Left renal cortex interstitium (tissue), 4 donors: ENCODE measurements at regions not wholly inside any gene's neighbourhood (a gene's known extent, or its start where the extent isn't known, plus 50 kb on each side); places are given as distances from the start of the nearest gene placed in this dataset.

Source experiments
- DNase-seq, 4 donors: peaks; one replicate each; pipeline ENCODE4 v3.0.0-alpha.2; 2013; ENCODE audit warnings: low read depth in 4 of 4, low spot score in 2 of 4, missing footprints in 1 of 4

- DNase-seq = no peak
Observed at GRCh38 chr13:31955101-31955500, 76.5 kb upstream of the FRY start.

GRCh38 chr13:31955741-31956140 lies 75.8 kb upstream of the FRY start:
- no peak for DNase-seq

- no peak for DNase-seq
Observed at GRCh38 chr13:31956980-31957644, 74.5 kb upstream of the FRY start.

- no peak for DNase-seq
Observed at GRCh38 chr13:31957772-31958171, 73.8 kb upstream of the FRY start.

- DNase-seq = no peak
Observed at GRCh38 chr13:31962731-31963370, 68.7 kb upstream of the FRY start.

GRCh38 chr13:31963631-31964030 lies 67.9 kb upstream of the FRY start:
- DNase-seq = no peak

GRCh38 chr13:31964168-31964567 lies 67.4 kb upstream of the FRY start:
- no peak for DNase-seq

- no peak for DNase-seq
Observed at GRCh38 chr13:31965361-31966066, 66.1 kb upstream of the FRY start.

- DNase-seq = no peak
Observed at GRCh38 chr13:31967155-31967554, 64.4 kb upstream of the FRY start.

- no peak for DNase-seq
Observed at GRCh38 chr13:31968473-31968872, 63.1 kb upstream of the FRY start.

GRCh38 chr13:31970231-31970930 lies 61.2 kb upstream of the FRY start:
- no peak for DNase-seq

- no peak for DNase-seq
Observed at GRCh38 chr13:31972453-31972852, 59.1 kb upstream of the FRY start.

GRCh38 chr13:31978021-31978420 lies 53.6 kb upstream of the FRY start:
- no peak for DNase-seq

GRCh38 chr13:31980830-31981229 lies 50.7 kb upstream of the FRY start:
- DNase-seq = no peak
